ENCODE measurements at regions not wholly inside any gene's neighbourhood (a gene's known extent, or its start where the extent isn't known, plus 50 kb on each side); places are given as distances from the start of the nearest gene placed in this dataset.

GRCh38 chr9:78507037-78507436 is 210.1 kb downstream of the PSAT1 start (continued):
- TF ChIP-seq CHD7 (IDR thresholded peaks at IDR 0.05; ENCODE audit: insufficient replicate concordance, low read length) = no peak
- no peak for TF ChIP-seq SP2 (IDR thresholded peaks at IDR 0.05; ENCODE audit: low read length)
